Lower leg skin (tissue), 4 donors: ENCODE measurements at regions not wholly inside any gene's neighbourhood (a gene's known extent, or its start where the extent isn't known, plus 50 kb on each side); places are given as distances from the start of the nearest gene placed in this dataset.

Experiments used
- DNase-seq, 2 donors: peaks; one replicate each; pipeline ENCODE4 v3.0.0-alpha.2; 2019; ENCODE audit warnings: low spot score in 2 of 2
- H3K4me3 ChIP-seq: fragments of 200-600 bp; sonication (generic); 2 replicates; pipeline ENCODE4 v1.5.1; 2017; ENCODE audit warnings: mild to moderate bottlenecking, low read depth; ENCODE audit not compliant: poor library complexity, severe bottlenecking
- CTCF ChIP-seq, 3 donors: fragments of 450-650 bp; IDR thresholded peaks; one replicate each; pipeline ENCODE4 v1.5.1; 2016; ENCODE audit warnings: antibody characterized with exemption in 3 of 3, mild to moderate bottlenecking in 3 of 3, moderate library complexity in 2 of 3
- POLR2A ChIP-seq, 2 donors: fragments of 450-650 bp; IDR thresholded peaks; one replicate each; pipeline ENCODE4 v1.6.1; 2016 to 2017; ENCODE audit warnings: antibody characterized with exemption in 2 of 2, mild to moderate bottlenecking in 1 of 2, moderate library complexity in 1 of 2
- WGBS, 2 donors: methylation state at CpG; one replicate each; pipeline ENCODE4 v1.1.5; 2018; 5-methylcytosine and 5-hydroxymethylcytosine counted together
- intact Hi-C: fragments of 100-400 bp; cut with DNase I; formaldehyde crosslinking; loops from one replicate; pipeline ENCODE4 v1.15.0; 2023; ENCODE audit warnings: low total_unique reads

GRCh38 chr12:97168804-97169203 is 261.7 kb downstream of the NEDD1 start:
- TF ChIP-seq CTCF (IDR thresholded peaks at IDR 0.05), result no peak
- H3K4me3 ChIP-seq, result no peak overlapping the region
- WGBS, 2 donors, result 67 to 74% methylated on average over 4 of the region's 4 CpGs
- intact Hi-C loops, result no loop called here
- DNase-seq, result no peak

GRCh38 chr12:97169889-97170567 is 263.0 kb downstream of the NEDD1 start:
- intact Hi-C loops, result no loop called here
- 37 to 41% methylated on average over 6 of the region's 6 CpGs for WGBS, 2 donors

GRCh38 chr12:97173688-97174410 is 266.8 kb downstream of the NEDD1 start:
- TF ChIP-seq POLR2A (IDR thresholded peaks at IDR 0.05), result no peak
- TF ChIP-seq CTCF (IDR thresholded peaks at IDR 0.05), result no peak
- DNase-seq, result no peak
- intact Hi-C loops, result no loop called here
- 53 to 57% methylated on average over 5 of the region's 5 CpGs for WGBS, 2 donors
- no peak overlapping the region for H3K4me3 ChIP-seq

More at GRCh38 chr12:97169889-97170567, 263.0 kb downstream of the NEDD1 start:
- H3K4me3 ChIP-seq, result no peak overlapping the region
- no peak for DNase-seq
- TF ChIP-seq CTCF (IDR thresholded peaks at IDR 0.05) (no peak), POLR2A (IDR thresholded peaks at IDR 0.05) (no peak)

GRCh38 chr12:97177481-97177880 is 270.4 kb downstream of the NEDD1 start:
- DNase-seq, result no peak
- intact Hi-C loops, result no loop called here
- TF ChIP-seq POLR2A (IDR thresholded peaks at IDR 0.05) (no peak), CTCF (IDR thresholded peaks at IDR 0.05) (no peak)
- 76 to 83% methylated on average over 4 of the region's 4 CpGs for WGBS, 2 donors
- H3K4me3 ChIP-seq, result no peak overlapping the region

- 85 to 86% methylated on average over 10 of the region's 10 CpGs for WGBS, 2 donors
- TF ChIP-seq POLR2A (IDR thresholded peaks at IDR 0.05) (no peak), CTCF (IDR thresholded peaks at IDR 0.05) (no peak)
- no peak for DNase-seq
- intact Hi-C loops, result no loop called here
- H3K4me3 ChIP-seq, result no peak overlapping the region
Measured at GRCh38 chr12:97181571-97182265, 274.7 kb downstream of the NEDD1 start.
